Astrocyte (in vitro differentiated cells and primary cell): ENCODE measurements at regions not wholly inside any gene's neighbourhood (a gene's known extent, or its start where the extent isn't known, plus 50 kb on each side); places are given as distances from the start of the nearest gene placed in this dataset.
"Not testable (repeated sequence)": the region's sequence is repeated elsewhere in the genome, so short reads cannot be mapped to it uniquely, and the experiment has no call there.

Experiments used
- DNase-seq: peaks from one replicate; pipeline ENCODE4 v3.0.0-alpha.2; 2010; ENCODE audit warnings: low read depth
- FAIRE-seq: peaks from 2 replicates; lab custom pipeline; 2011; peaks lifted over from hg19 to GRCh38; lab: Jason Lieb, UNC
- H2AFZ ChIP-seq: 2 replicates; pipeline ENCODE4 v1.6.0; 2012; ENCODE audit warnings: low read depth, low read length, inconsistent platforms
- H3K27ac ChIP-seq: 2 replicates; pipeline ENCODE4 v1.5.1; 2011; ENCODE audit warnings: low read depth, low read length, inconsistent platforms
- H3K27me3 ChIP-seq: 2 replicates; pipeline ENCODE4 v1.6.0; 2011; ENCODE audit warnings: low read length, inconsistent platforms; ENCODE audit not compliant: insufficient read depth
- H3K36me3 ChIP-seq: 2 replicates; pipeline ENCODE4 v1.5.1; 2011; ENCODE audit warnings: low read length, inconsistent platforms; ENCODE audit not compliant: insufficient read depth
- H3K4me1 ChIP-seq: 2 replicates; pipeline ENCODE4 v1.5.1; 2011; ENCODE audit warnings: low read length, inconsistent platforms; ENCODE audit not compliant: insufficient read depth
- H3K4me2 ChIP-seq: 2 replicates; pipeline ENCODE4 v1.6.0; 2012; ENCODE audit warnings: low read length, inconsistent platforms
- H3K4me3 ChIP-seq: 2 replicates; pipeline ENCODE4 v1.5.1; 2011; ENCODE audit warnings: low read depth, mild to moderate bottlenecking, low read length, inconsistent platforms; ENCODE audit not compliant: insufficient read depth
- H3K79me2 ChIP-seq: 2 replicates; pipeline ENCODE4 v1.6.0; 2012; ENCODE audit warnings: mild to moderate bottlenecking, low read length, inconsistent platforms; ENCODE audit not compliant: insufficient read depth
- H3K9ac ChIP-seq: 2 replicates; pipeline ENCODE4 v1.6.0; 2012; ENCODE audit warnings: mild to moderate bottlenecking, low read length, inconsistent platforms
- H3K9me3 ChIP-seq: 2 replicates; pipeline ENCODE4 v1.5.1; 2012; ENCODE audit warnings: low read depth, mild to moderate bottlenecking, low read length, inconsistent platforms; ENCODE audit not compliant: insufficient read depth
- H4K20me1 ChIP-seq: 2 replicates; pipeline ENCODE4 v1.6.0; 2012; ENCODE audit warnings: low read length, inconsistent platforms; ENCODE audit not compliant: insufficient read depth
- H3K27ac Mint-ChIP-seq: one replicate; pipeline ENCODE4 v1.8.0; 2021; ENCODE audit warnings: mild to moderate bottlenecking, mixed read lengths; ENCODE audit not compliant: unreplicated experiment
- H3K27me3 Mint-ChIP-seq: one replicate; pipeline ENCODE4 v1.8.0; 2021; ENCODE audit warnings: low read depth, mixed read lengths; ENCODE audit not compliant: unreplicated experiment
- H3K36me3 Mint-ChIP-seq: one replicate; pipeline ENCODE4 v1.8.0; 2021; ENCODE audit warnings: low read depth, mixed read lengths; ENCODE audit not compliant: unreplicated experiment
- H3K4me1 Mint-ChIP-seq: one replicate; pipeline ENCODE4 v1.8.0; 2021; ENCODE audit warnings: low read depth, mixed read lengths; ENCODE audit not compliant: unreplicated experiment
- H3K4me3 Mint-ChIP-seq: one replicate; pipeline ENCODE4 v1.8.0; 2021; ENCODE audit warnings: mild to moderate bottlenecking, moderate library complexity, mixed read lengths; ENCODE audit not compliant: unreplicated experiment
- H3K9me3 Mint-ChIP-seq: one replicate; pipeline ENCODE4 v1.8.0; 2021; ENCODE audit warnings: mild to moderate bottlenecking, mixed read lengths; ENCODE audit not compliant: unreplicated experiment
- CTCF ChIP-seq: IDR thresholded peaks from 2 replicates; pipeline ENCODE4 v1.5.1; 2011; ENCODE audit warnings: low read depth, mild to moderate bottlenecking, inconsistent platforms, low read length, moderate library complexity; ENCODE audit not compliant: insufficient read depth
- EZH2 ChIP-seq: IDR thresholded peaks from 2 replicates; pipeline ENCODE4 v1.6.1; 2012; ENCODE audit warnings: mild to moderate bottlenecking, low read length, inconsistent platforms; ENCODE audit not compliant: insufficient read depth

DNA sequence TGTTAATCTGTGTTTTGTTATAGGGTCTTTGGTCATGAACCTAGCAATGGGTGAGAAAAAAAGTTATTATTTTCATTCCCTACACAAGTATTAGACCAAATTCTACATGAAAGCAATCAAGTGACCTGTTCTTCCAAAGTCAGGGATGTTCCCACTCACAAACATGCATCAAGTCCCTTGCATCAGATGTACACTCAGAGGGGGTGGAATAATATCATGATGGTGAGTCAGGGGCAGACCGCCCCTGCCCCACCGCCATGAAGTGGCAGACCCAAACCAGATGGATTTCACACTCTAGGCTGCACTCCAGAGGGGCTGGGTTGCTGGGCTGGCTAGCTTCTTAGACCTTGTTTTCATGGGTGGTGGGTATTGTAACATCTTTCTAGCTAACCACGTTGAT lies 91.4 kb downstream of the ACAA2 start:
- Mint-ChIP-seq H3K4me3 (no peak overlapping the region), H3K36me3 (no peaks in the 10 kb centered on the region), H3K9me3 (peaks cover 3% of the 10 kb centered on the region), H3K27ac (no peak overlapping the region), H3K4me1 (peaks cover 23% of the 10 kb centered on the region), H3K27me3 (no peaks in the 10 kb centered on the region)
- Histone ChIP-seq H3K9me3 (no peaks in the 10 kb centered on the region), H3K4me1 (peaks cover 28% of the 10 kb centered on the region), H4K20me1 (no peaks in the 10 kb centered on the region), H3K9ac (no peak overlapping the region), H3K4me3 (no peak overlapping the region), H3K36me3 (no peaks in the 10 kb centered on the region), H3K27me3 (no peaks in the 10 kb centered on the region), H3K27ac (no peak overlapping the region), H3K79me2 (no peaks in the 10 kb centered on the region), H2AFZ (no peak overlapping the region), H3K4me2 (no peak overlapping the region)
- FAIRE-seq = no peak
- no peak for TF ChIP-seq CTCF
- TF ChIP-seq EZH2 = no peak
- DNase-seq = peak; percentile 47

- peaks cover 14% of the 10 kb centered on the region for H3K4me1 Mint-ChIP-seq
- H3K4me1 ChIP-seq = peaks cover 19% of the 10 kb centered on the region
- not testable (repeated sequence) for FAIRE-seq, H3K27ac Mint-ChIP-seq, H3K36me3 Mint-ChIP-seq, DNase-seq, H2AFZ ChIP-seq, H3K9me3 Mint-ChIP-seq, H3K27me3 ChIP-seq, H3K9me3 ChIP-seq, H3K4me3 ChIP-seq, H3K4me3 Mint-ChIP-seq, H3K27me3 Mint-ChIP-seq, H3K79me2 ChIP-seq, H3K36me3 ChIP-seq, H3K9ac ChIP-seq, H3K4me2 ChIP-seq, H4K20me1 ChIP-seq, H3K27ac ChIP-seq
Measured at GRCh38 chr18:49720944-49721343, 92.4 kb downstream of the ACAA2 start.

DNA sequence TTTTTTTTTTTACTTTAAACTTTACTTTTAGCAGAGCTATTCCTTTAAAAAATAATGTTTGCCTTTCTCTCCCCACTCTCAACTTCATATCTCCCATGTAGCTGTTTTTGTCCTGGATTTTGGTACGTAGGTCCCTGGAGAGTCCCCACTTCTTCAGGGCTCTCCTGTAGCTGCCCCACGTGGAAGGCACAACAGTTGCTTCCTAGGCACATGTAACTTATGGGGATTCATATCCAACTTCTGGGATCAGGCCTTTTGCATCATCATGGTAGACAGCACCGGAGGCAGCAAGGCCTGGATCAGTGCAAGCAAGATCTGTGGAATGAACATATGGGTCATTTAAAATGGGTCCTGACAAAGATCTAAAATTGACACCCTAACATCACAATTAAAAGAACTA lies 95.7 kb downstream of the ACAA2 start:
- FAIRE-seq (no peak), DNase-seq (no peak)
- Mint-ChIP-seq H3K36me3 (no peaks in the 10 kb centered on the region), H3K27ac (no peak overlapping the region), H3K4me3 (no peak overlapping the region), H3K9me3 (peaks cover 12% of the 10 kb centered on the region), H3K4me1 (no peaks in the 10 kb centered on the region), H3K27me3 (peaks cover 2% of the 10 kb centered on the region)
- Histone ChIP-seq H3K4me3 (no peak overlapping the region), H3K27ac (no peak overlapping the region), H3K27me3 (no peaks in the 10 kb centered on the region), H4K20me1 (no peaks in the 10 kb centered on the region), H2AFZ (no peak overlapping the region), H3K4me1 (no peaks in the 10 kb centered on the region), H3K36me3 (no peaks in the 10 kb centered on the region), H3K9ac (no peak overlapping the region), H3K4me2 (no peak overlapping the region), H3K79me2 (no peaks in the 10 kb centered on the region), H3K9me3 (no peaks in the 10 kb centered on the region)
- TF ChIP-seq EZH2 (no peak), CTCF (no peak)
